ENCODE measurements at regions not wholly inside any gene's neighbourhood (a gene's known extent, or its start where the extent isn't known, plus 50 kb on each side); places are given as distances from the start of the nearest gene placed in this dataset.
"Not testable (repeated sequence)": the region's sequence is repeated elsewhere in the genome, so short reads cannot be mapped to it uniquely, and the experiment has no call there.

GRCh38 chr11:104704146-104704830 lies 194.0 kb downstream of the CASP12 start:
- no peak for DNase-seq (ENCODE audit: low read depth)

- no peak for DNase-seq (ENCODE audit: low read depth)
These were observed 197.7 kb downstream of the CASP12 start for GRCh38 chr11:104700609-104701008.

- no peak for DNase-seq (ENCODE audit: low read depth)
These were observed 198.3 kb downstream of the CASP12 start for GRCh38 chr11:104699981-104700380.

DNA sequence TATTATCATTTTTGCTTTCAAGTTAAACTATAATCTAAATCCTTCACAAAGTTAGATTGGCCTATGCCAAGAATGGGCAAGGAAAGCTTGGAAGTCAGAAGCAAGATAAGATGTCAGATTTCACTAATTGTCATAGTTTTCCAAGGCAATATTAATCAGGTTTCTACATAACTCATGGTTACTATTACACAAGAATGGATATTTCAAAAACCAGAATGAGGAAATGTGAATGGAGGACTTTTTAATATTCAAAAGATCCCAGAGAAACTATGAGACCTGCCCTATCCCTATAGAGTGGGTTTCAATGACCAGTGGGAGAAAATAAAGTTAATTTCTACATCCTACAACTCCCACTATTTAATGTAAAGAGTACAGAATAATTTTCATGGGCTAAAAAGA lies 203.2 kb downstream of the CASP12 start:
- no peak for DNase-seq (ENCODE audit: low read depth)

DNA sequence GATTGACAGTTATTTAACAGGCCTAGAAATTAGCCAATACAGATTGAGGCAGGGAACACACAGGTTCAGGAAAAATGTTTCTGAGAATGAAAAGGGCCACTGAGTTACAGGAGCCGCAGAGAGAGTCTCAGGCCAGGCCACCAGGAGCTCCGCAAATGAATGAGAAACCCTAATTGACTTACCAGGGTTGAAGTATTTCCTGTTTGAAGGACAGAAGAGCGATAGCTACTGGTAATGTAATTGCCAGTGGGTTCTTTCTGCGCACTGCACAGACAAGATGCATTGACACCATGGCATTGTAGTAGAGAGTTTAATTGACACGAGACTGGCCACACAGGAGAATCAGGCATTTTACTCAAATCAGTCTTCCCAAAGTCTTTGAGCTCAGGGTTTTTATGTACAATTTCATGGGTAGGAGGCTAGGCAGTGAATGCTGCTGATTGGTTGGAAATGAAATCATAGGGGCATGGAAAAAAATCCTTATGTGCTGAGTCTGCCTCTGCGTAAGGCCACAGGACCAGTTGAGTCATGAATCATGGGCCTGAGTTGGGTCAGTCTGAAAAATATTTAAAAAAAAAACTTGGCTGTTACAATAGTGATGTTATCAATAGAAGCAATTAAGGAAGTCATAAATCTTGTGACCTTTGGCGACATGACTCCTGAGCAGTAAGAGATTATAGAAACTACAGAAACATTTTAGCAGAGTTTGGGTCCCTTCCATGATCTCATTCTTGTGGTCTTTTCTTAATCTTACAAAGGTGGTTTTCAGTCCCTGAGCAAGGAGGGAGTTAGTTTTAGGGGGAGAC lies 203.8 kb downstream of the CASP12 start:
- no peak for DNase-seq (ENCODE audit: low read depth)

GRCh38 chr11:104692751-104693150 lies 205.5 kb downstream of the CASP12 start:
- no peak for DNase-seq (ENCODE audit: low read depth)

DNA sequence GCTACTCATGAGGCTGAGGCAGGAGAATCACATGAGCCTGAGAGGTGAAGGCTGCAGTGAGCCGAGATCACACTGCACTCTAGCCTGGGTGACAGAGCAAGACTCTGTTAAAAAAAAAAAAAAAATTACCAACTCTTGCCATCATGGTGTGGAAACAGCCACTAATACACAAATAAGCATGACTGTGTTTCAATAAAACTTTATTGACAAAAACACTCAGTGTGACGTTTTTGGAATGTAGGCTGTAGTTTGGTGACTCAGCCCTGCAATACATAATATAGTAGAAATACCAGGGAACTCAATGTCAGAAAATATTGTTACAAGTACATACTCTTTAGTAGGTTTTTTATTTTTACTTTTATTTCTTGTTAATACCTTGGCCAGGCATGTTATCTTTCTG lies 207.1 kb downstream of the CASP12 start:
- DNase-seq (ENCODE audit: low read depth), result no peak

DNA sequence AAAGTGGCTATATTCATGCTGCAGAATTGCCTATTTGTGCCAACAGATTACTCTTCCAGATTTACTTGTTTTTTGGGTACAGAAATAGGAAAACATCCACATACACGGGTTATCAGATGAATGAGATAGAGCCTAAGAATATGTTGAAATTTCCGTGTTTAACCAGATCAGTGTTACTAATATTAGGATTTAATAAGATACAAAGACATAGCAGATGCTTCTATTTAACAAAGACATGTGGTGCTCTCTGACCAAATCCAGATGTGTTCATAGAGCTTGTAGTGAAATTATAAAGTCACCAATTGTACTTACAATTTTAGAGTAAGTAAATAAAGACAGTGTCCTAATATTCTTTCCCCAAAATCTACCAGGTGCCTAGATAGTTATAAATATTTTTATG lies 208.0 kb downstream of the CASP12 start:
- DNase-seq (ENCODE audit: low read depth), result no peak

GRCh38 chr11:104688731-104689130 lies 209.5 kb downstream of the CASP12 start:
- no peak for DNase-seq (ENCODE audit: low read depth)

GRCh38 chr11:104682206-104682605 lies 216.1 kb downstream of the CASP12 start:
- no peak for DNase-seq (ENCODE audit: low read depth)

DNA sequence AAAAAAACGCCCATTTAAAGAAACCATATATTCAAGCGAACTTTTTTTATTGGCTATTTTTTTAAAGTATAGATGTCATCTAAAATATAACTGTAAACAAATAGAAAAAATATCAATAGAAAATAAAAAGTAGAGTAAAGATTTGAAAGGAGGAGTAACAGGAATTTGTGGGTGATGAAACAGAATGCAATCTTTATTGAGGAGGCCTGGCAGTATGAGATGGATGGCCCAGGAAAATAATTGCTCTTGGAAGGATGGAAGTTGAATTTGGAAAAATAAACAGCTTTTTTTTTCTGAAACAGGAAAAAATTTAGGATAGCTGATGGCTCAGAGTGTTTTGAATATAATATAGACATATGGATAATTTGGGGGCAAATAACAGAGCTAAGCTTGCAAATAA lies 219.0 kb downstream of the CASP12 start:
- no peak for DNase-seq (ENCODE audit: low read depth)

DNA sequence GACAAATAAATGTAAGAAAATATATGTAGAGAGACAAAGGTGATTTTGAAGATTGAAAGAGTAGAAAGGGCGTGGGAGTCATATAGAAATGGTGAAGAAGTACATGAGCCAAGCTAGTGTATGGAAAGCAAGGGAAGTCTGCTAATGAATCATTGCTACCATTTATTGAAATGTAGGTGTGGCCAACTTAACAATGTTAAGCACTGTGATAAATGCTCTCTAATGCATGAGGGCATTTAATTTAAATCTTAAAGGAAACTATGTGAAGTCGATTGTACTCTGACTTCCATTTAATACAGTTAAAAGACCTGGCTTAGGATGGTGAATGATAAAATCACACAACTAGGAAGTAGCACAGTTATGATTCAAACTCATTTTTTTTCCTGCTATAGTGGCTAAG lies 219.9 kb downstream of the CASP12 start:
- no peak for DNase-seq (ENCODE audit: low read depth)

DNA sequence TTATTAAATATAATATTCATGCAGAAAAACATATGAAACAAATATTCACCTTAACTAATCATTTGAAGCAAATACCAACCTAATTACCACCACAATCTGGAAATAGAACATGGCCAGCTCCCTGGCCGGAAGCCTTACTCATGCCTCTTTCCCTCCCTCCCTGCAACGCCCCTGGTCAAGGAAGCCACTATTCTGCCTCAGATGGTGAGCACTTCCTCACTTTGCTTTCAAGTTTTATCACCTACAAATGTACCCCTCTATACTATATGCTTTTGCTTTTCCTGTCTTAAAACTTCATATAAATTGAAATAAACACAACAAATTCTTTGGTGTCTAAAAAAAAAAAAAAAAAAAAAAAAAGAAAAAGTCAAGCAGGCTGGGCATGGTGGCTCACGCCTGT lies 221.2 kb downstream of the CASP12 start:
- not testable (repeated sequence) for DNase-seq (ENCODE audit: low read depth)

- DNase-seq (ENCODE audit: low read depth), result no peak
These were observed 225.4 kb downstream of the CASP12 start for GRCh38 chr11:104672897-104673296.

DNA sequence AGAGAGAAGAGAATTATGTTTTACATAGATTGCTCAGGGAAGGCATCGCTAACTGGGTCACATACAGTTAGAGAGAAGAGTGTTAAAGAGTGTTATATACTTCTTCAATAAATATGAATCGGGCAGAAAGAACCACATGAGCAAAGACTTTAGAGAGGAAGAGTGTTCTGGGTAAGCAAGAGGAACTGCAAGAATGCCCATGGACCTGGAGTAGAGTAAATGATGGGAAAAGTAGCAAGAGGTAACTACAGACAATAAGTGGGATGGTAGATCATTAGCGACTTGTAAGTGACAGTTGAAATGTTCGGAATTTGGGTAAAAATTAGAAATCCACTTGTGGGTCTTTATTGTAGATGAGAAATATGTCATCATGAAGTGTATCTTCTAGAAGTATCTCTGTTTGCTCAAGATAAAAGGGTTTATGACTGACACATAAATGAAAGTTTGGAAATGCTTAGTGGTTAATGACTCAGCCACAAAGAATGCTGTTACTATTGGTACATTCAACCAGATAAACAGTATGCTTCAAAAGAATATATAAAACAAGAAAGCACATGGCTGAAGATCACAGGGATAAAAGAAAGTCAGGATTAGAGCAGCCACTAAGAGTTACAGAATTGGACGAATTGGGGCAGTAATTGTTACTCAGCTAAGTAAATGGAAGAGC lies 229.3 kb downstream of the CASP12 start:
- DNase-seq (ENCODE audit: low read depth), result no peak

- DNase-seq (ENCODE audit: low read depth), result no peak
These were observed 231.6 kb downstream of the CASP12 start for GRCh38 chr11:104666624-104667023.

DNA sequence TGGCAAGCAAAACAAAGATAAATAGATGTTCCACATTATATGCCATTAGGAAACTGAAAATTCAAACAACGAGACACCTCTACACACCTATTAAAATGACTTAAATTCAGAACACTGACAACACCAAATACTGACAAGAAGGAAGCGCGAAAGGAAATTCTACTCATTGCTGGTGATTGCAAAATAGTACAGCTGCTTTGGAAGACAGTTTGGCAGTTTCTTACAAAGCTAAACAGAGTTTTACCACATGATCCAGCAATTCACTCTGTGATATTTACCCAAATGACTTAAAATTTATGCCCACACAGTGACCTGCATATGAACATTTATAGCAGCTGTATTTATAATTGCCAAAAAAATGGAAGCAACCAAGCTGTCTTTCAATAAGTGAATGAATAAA lies 232.6 kb downstream of the CASP12 start:
- DNase-seq (ENCODE audit: low read depth), result no peak

DNA sequence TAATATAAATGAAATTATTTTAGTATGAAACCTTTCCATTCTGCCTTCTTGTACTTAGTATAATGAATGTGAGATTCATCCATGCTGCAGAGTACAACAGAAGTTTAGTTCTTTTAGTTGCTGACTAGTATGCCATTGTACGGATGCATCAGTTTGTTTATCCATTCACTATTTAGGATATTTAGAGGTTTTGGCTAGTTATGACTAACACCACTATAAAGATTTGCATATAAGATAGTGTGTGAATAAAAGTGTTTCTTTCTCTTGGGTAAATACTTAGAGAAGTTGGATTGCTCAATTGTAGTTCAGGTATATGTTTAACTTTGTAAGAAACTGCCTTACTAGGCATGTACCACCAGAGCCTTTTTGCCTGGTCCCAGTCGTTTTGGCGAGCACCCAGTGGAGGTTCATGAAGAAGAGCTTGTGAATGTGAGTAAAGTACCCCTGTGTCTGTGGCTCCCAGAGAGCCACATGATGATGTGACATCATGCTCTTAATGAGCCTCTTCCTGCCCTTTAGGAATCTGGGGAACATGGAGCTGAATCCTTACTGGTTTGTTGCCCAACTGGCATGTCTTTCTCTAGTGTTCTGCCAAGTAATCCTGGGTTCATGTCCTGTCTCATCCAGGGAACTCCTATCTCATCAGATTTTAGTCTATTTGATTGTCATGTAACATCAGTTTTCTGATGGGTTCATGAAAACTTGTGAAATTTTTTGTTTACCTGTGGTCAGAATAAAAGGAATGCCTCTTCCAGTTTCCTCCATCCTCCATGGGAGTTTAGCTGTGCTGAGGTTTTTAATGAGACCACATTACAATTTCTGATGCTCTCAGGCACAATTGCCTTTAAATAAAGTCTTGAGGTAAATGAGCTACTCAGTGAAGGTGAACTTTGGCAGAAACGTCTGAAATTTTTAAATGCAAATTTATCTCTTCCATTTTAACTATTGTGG lies 234.8 kb downstream of the CASP12 start:
- no peak for DNase-seq (ENCODE audit: low read depth)

DNA sequence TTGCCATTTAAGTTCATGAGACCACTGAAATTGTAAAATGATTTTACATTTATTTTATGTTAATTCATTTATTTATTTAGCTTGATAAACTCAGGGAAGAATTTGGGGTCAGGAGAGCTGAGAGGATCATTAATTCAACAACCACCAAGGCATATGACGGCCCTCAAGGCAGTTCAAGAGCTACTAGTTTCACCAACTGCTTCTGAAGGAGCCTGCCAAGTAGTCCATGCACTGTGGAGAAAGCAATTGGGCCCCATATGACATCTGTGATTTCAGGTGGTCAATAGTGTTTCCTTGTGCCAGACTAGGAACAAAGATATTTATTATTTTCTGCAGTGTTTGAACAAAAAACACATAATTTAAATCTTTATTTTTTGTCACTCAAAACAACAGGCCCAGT lies 236.4 kb downstream of the CASP12 start:
- no peak for DNase-seq (ENCODE audit: low read depth)

DNA sequence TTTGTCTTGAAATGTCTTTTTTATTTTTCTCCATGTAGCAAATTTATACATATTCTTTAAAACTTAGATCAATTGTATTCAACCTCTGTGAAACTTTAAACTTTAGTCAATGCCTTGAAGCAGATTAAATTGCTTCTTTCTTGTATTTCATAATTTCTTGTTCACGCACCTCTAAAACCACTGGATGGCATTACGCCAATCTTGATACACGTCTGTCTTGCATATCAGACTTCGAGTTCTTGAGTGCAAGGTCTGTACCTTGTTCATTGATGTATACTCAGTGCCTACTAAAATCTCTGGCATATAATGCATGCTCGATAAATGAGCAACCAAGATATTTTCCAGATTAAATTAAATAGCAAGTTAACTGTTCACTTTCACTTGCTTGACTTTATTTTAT lies 236.8 kb downstream of the CASP12 start:
- DNase-seq (ENCODE audit: low read depth), result no peak

- DNase-seq (ENCODE audit: low read depth), result no peak
These were observed 240.1 kb downstream of the CASP12 start for GRCh38 chr11:104658177-104658576.

DNA sequence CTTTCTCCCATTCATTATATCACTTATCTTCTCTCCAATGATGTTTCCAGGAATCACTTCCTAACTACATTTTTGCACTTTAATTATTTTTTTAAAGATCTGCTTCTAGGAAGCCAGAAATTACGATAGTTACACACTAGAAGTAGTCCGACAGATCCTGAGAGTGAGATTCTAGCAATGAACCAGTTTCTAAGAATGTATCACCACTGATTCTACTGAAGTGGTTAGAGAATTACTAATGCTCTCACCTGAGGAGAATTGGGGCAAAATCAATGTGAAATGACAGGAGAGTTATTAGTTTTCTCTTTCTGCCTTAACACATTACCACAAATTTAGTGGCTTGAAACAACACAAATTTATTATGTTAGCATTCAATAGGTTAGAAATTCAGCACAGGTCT lies 241.2 kb downstream of the CASP12 start:
- no peak for DNase-seq (ENCODE audit: low read depth)
